GM13976 (cell line): ENCODE measurements at regions not wholly inside any gene's neighbourhood (a gene's known extent, or its start where the extent isn't known, plus 50 kb on each side); places are given as distances from the start of the nearest gene placed in this dataset.

Experiments used
- DNase-seq: peaks from one replicate; pipeline ENCODE4 v3.0.0; 2012; ENCODE audit warnings: low spot score
- in situ Hi-C: fragments of 300-500 bp; cut with MboI; formaldehyde crosslinking; loops from one replicate; pipeline ENCODE4 v1.12.0; 2022; ENCODE audit warnings: low sequenced_read_pairs, mixed read lengths, inconsistent platforms; ENCODE audit not compliant: unreplicated experiment
- TF ChIP-seq, protein P1 (sequence below): IDR thresholded peaks from 2 replicates; pipeline ENCODE4 v1.5.1; 2012; ENCODE audit warnings: borderline replicate concordance, mild to moderate bottlenecking; ENCODE audit not compliant: insufficient read depth; ENCODE audit errors: extremely low read depth, missing control alignments, control extremely low read depth

DNA sequence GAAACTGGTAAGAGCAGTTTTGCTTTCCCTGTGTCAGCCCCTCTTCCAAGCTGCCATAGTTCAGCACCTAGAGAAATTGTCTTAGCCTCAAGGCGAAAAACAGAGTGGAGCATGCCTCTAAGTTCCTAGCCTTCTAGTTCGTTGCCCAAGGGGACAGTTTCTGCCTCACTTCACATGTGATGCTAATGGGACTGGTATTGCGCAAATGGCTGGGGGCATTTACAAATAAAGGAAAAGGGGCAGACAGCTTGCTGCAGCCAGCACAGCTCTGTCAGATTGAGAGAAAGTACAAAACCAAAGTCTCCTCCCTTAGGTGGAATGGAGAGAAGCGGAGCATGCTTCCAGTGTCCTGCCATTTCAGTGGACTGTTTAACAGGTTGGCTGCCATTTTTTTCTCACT lies 567.7 kb downstream of the ETV1 start:
- in situ Hi-C loops = no loop called here
- TF ChIP-seq, protein P1, sequence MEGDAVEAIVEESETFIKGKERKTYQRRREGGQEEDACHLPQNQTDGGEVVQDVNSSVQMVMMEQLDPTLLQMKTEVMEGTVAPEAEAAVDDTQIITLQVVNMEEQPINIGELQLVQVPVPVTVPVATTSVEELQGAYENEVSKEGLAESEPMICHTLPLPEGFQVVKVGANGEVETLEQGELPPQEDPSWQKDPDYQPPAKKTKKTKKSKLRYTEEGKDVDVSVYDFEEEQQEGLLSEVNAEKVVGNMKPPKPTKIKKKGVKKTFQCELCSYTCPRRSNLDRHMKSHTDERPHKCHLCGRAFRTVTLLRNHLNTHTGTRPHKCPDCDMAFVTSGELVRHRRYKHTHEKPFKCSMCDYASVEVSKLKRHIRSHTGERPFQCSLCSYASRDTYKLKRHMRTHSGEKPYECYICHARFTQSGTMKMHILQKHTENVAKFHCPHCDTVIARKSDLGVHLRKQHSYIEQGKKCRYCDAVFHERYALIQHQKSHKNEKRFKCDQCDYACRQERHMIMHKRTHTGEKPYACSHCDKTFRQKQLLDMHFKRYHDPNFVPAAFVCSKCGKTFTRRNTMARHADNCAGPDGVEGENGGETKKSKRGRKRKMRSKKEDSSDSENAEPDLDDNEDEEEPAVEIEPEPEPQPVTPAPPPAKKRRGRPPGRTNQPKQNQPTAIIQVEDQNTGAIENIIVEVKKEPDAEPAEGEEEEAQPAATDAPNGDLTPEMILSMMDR = no peak
- DNase-seq = no peak

DNA sequence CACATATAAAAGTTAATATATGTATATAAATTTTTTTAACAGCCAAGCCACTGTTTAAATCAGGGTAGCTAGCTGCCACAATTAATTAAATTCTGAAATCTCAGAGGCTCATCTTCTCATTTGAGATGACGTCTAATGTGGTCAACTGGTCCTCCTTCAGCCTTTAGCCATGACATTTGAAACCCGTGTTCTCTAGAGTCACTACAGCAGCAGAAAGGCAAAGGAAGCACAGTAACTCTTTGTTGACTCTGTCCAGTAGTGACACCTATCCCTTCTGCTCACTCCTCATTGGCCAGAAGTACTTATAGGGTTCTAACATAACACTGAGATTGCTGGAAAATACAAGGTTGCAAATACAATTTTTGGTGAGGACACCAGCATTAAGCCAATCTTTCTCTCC lies 555.5 kb downstream of the ETV1 start:
- no peak for DNase-seq
- in situ Hi-C loops = no loop called here
- TF ChIP-seq, protein P1 = no peak

DNA sequence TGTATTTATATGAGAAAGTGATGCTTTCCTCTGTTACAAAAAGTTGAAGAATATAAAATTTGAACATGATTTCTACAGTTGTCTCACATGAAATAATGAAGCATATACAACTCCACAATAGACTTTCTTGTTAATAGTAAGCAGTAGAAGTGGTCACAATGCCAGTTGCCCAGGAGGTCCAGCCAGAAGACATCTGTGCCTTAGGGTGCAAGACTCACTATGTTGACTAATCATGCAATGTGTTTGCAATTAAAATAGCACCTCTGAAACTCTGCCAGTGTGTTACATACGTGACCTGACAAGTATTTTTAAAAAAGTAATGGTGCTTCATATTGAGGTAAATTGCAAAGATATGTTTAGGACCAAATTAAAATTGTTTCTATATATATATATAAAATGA lies 547.2 kb downstream of the ETV1 start:
- no peak for DNase-seq
- TF ChIP-seq, protein P1 = no peak
- in situ Hi-C loops = no loop called here

DNA sequence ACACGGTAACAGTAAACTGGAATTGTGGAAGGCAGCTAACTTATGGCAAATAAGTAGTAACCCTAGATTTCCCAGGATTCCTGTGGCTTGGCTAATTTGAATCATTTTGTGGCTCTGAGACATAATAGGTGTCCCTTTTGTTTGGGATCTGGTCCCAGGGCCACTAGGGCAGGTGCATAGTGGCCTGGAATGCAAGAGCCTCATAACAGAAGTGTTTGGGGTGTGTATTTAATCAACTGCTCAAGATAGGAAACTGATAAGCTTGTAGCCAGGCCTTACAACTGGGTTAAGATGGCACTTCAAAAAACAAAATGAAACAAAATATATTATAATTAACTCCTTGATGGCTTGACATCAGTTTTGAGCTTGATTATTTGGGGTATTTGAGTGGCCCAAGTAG lies 541.8 kb downstream of the ETV1 start:
- TF ChIP-seq, protein P1 = no peak
- in situ Hi-C loops = no loop called here
- DNase-seq = no peak

DNA sequence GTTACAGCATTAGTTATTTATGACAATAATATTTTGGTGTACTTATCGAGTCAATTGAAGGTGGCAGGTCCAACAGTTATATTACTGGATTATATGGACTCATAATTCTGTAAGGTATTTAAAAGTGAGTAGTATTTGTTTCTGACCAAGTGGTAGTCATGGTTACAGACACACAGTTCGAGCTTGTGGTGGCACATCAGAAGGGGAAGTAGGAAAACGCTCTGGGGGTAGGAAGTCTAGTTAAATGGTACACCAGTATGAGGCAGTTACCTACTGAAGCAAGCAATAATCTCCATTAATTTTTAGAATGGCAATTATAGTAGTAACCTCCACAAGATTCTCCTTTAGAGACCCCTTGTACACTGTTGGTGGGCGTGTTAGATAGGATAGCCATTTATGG lies 541.2 kb downstream of the ETV1 start:
- in situ Hi-C loops = no loop called here
- TF ChIP-seq, protein P1 = no peak
- no peak for DNase-seq

DNA sequence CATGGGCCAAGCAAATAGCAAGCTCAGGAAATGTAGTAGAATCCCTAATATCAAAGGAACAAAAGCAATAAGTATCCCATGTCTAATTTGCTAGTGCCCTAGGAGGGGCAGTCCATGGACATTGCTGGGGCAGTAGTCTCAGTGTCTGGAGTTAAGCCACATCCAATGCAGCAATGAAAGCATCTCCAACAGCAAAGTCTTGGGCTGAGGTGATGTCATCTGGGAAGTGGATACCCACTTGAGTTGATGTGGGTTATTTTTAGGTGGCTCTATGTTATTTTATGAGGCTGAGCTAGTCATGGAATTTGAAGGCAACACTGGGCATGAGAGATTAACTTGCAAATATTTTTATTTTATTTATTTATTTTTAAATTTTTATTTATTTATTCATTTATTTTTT lies 540.0 kb downstream of the ETV1 start:
- in situ Hi-C loops = no loop called here
- no peak for DNase-seq
- TF ChIP-seq, protein P1 = no peak
